CD4-positive, alpha-beta T cell treated with Interleukin-2 at 100 ng/mL for 4 hours (primary cell): ENCODE measurements at regions not wholly inside any gene's neighbourhood (a gene's known extent, or its start where the extent isn't known, plus 50 kb on each side); places are given as distances from the start of the nearest gene placed in this dataset.
"Not testable (repeated sequence)": the region's sequence is repeated elsewhere in the genome, so short reads cannot be mapped to it uniquely, and the experiment has no call there.

Experiments used
- DNase-seq: peaks from one replicate; pipeline ENCODE4 v3.0.0-alpha.2; 2020; ENCODE audit warnings: low spot score

- DNase-seq, result no peak
Observed at GRCh38 chr3:16769525-16769924, 115.2 kb upstream of the PLCL2 start.

GRCh38 chr3:16770021-16770420, 114.7 kb upstream of the PLCL2 start:
- no peak for DNase-seq

- no peak for DNase-seq
Observed at GRCh38 chr3:16770792-16771191, 114.0 kb upstream of the PLCL2 start.

DNA sequence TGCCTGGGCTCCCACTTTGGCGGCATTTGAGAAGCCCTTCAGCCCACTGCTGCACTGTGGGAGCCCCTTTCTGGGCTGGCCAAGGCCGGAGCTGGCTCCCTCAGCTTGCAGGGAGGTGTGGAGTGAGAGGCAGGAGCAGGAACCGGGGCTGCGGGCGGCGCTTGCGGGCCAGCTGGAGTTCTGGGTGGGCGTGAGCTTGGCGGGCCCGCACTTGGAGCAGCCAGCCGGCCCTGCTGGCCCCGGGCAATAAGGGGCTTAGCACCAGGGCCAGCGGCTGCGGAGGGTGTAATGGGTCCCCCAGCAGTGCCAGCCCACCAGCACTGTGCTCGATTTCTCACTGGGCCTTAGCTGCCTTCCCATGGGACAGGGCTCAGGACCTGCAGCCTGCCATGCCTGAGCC, 111.2 kb upstream of the PLCL2 start:
- not testable (repeated sequence) for DNase-seq

GRCh38 chr3:16774536-16774935, 110.2 kb upstream of the PLCL2 start:
- DNase-seq, result not testable (repeated sequence)

DNA sequence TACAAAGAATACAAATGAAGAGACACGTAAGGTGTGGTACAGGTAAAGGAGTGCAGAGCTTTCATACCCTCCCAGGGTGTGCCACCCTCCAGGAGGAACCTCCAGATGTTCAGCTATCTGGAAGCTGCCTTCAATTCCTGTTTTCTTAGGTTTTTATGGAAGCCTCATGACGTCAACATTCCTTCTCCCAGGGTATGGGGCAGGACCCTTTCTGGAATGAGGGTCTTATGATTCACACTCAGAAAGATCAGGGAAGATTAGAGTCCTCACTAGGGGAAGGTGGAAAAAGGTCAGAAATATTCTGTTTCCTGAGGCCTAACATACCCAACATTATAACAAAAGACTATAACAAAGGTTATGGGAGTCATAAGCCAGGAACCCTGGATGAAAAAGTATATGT, 99.8 kb upstream of the PLCL2 start:
- DNase-seq, result no peak

- no peak for DNase-seq
Observed at GRCh38 chr3:16785465-16785864, 99.3 kb upstream of the PLCL2 start.

DNA sequence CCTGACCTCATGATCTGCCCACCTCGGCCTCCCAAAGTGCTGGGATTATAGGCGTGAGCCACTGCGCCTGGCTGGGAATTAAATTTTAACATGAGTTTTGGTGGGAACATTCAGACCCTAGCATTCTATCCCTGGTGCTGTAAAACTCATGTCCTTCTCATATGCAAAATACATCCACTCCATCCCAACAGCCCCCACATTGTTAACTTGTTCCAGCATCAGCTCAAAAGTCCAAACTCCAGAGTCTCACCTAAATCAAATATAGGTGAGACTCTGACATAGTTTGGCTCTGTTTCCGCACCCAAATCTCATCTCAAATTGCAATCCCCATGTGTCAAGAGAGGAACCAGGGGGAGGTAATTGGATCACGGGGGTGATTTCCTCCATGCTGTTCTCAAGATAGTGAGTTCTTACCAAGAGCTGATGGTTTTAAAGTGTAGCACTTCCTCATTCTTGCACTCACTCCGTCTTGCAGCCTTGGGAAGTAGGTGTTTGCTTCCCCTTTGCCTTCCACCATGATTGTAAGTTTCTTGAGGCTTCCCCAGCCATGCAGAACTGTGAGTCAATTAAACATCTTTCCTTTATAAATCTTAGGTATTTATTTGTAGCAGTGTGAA, 96.2 kb upstream of the PLCL2 start:
- no peak for DNase-seq

DNA sequence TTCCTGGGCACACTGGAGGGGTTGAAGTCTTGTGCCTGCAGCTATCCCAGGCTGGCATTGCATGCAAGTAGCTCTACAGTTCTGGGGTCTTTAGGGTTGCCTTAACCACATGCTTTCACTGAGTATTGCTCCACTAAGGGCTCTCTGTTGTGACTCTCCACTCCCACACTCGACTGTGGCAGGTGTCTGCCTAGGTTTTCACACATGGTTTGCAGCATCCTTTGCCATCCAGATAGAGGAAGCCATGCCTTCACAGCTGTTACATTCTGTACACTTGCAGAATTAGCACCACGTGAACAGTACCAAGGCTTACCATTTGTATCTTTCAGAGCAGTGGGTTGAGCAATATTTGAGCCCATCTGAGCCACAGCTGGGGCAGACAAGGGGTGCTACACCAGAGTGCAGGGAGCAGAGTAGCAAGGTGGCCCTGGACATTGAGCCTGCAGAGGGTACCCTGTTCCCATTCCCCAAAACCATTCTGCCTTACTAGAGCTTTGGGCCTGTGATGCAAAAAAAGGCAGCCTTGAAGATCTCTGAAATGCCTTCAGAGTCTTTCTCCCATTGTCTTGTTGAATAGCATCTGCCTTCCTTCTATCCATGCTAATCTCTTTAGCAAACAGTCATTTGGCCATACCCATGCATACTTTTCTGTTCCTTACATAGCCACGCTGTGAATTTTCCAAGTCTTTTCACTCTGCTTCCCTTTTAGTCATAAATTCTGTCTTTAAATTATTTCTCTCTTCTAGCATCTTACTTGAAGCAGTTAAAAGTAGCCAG, 95.2 kb upstream of the PLCL2 start:
- peak; percentile 30 for DNase-seq

GRCh38 chr3:16790432-16791400, 94.0 kb upstream of the PLCL2 start:
- DNase-seq, result no peak

- no peak for DNase-seq
Observed at GRCh38 chr3:16793321-16793720, 91.4 kb upstream of the PLCL2 start.

DNA sequence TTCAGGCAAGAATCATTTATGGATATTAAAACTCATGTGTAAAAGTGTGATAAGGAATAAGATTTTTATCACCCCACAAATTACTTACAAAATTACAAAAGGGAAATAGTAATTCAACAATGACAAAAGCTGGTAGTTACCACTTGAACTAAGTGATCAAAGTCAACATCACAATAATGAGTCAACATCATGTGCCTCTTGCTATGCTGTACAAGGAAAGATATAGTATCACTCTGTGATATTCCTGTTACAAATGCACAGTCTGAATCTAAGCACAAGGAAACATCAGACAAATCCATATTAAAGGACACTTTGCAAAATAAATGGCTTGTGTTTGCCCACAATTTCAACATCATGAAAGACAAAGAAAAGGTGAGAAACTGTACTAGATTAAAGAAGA, 90.5 kb upstream of the PLCL2 start:
- DNase-seq, result no peak

GRCh38 chr3:16795581-16795980, 89.2 kb upstream of the PLCL2 start:
- no peak for DNase-seq

- DNase-seq, result no peak
Observed at GRCh38 chr3:16797831-16798230, 86.9 kb upstream of the PLCL2 start.

DNA sequence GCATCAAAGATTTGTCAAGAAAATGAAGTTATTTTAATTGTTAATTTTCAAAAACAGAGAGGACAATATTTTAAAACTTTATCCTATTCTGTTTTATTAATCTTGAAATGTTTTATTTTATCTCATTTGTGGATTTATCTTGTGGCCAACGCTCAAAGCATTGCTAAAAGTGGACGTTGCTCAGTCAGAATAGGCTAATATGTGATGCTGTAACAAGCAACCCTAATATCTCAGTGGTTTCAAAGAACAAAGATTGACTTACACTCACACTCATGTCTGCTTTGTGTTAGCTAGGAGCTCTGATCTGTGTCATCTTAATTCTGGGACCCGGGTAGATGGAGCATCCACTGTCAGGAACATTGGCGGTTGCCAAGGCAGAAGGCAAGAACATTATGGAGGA, 86.0 kb upstream of the PLCL2 start:
- no peak for DNase-seq

GRCh38 chr3:16800361-16800760, 84.4 kb upstream of the PLCL2 start:
- DNase-seq, result no peak

DNA sequence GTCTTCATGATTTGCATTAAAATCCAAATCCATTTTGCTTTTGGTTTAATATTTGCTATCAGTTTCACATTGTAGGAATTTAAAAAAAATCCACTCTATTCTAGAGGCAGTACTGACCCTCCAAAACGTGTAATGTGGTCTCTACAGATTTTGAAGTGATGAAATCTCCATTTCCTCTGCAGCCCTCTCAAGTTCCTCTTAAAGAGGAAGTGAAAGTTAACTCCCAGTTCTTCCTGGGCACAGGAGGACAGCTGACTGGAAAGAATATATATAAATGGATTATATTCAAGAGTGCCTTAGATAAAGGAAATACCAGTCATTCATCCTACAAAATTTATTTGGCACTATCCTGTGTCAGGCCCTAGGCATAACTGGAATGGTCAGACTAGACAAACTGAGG, 83.5 kb upstream of the PLCL2 start:
- DNase-seq, result no peak

DNA sequence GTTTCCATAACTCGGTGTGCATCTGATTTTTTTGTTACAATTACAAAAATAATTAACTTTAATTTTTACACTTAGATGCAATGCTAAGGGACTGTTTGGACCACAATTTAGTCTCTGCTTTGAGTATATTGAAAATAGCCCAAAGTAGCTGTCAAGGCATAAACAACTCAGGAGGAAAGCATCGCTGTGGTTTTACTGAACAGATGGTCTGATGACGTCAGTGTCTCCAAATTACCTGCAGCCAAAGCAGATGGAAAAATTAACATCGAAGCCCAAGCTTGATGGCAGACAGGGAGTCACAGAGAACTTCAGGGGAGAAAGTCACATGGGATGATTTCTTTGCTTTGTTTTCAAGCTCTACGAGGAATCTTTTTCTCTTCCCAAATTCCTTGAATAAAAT, 83.1 kb upstream of the PLCL2 start:
- DNase-seq, result no peak

DNA sequence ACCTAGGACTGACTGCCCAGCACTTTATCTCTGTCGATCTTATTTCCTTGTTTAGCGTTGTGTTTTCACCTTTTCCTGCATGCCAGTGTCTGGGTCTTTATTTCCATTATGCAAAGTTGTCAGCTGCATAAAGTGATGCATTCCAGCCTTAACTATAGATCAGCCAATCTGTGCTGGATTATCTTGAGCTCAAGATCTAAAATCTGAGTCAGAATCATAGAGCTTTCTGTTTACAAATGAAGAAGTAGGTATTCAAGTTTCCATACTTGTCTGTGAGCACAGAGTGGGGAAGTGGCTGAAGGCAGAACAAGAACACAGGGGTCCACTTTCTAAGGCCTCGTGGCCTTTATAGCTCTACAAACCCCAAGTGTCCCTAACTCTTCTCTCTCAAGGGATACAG, 82.4 kb upstream of the PLCL2 start:
- no peak for DNase-seq

DNA sequence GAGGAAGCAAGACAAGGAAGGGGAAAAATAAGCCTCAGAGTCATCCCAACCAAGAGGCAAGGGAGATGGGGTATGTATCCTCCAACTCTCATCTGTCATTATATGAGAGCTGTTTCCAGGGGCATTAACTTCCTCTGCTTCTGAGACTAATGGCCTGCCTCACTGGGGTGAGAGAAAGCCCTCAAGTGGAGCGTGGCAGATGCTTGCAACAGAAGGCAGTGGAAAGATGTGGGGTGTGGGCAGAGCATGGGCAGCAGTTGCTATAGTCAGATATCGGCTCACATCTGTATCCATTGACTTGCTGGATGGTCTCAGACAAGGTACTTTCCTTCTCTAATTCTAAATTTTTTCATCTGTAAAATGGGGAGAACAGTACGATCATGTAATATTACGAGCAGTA, 81.7 kb upstream of the PLCL2 start:
- no peak for DNase-seq

- DNase-seq, result no peak
Observed at GRCh38 chr3:16807391-16807790, 77.4 kb upstream of the PLCL2 start.

- DNase-seq, result peak; percentile 25
Observed at GRCh38 chr3:16808393-16809107, 76.2 kb upstream of the PLCL2 start.
